HepG2 (cell line): ENCODE measurements at regions not wholly inside any gene's neighbourhood (a gene's known extent, or its start where the extent isn't known, plus 50 kb on each side); places are given as distances from the start of the nearest gene placed in this dataset.

Experiments used
- ATAC-seq: fragments of 200-7000 bp; cut with Tn5 transposase; 3 replicates; pipeline ENCODE4 v1.9.1; 2020; ENCODE audit warnings: mild to moderate bottlenecking, moderate library complexity
- BruUV-seq: library from RNA; stranded (reverse); fragments of 400-500 nt; replicated peaks from 2 replicates; lab custom pipeline; 2021; lab: Mats Ljungman, UMichigan
- CTCF ChIA-PET: fragments of 300-600 bp; formaldehyde crosslinking; extraction: SDS; loops from one replicate; lab custom pipeline; 2021; ENCODE audit warnings: low total read pairs, inconsistent platforms, low intra/inter-chr PET ratio; lab: Yijun Ruan, JAX
- POLR2A ChIA-PET: fragments of 350-600 bp; sonication (Branson Sonifier 250); formaldehyde crosslinking; loops from one replicate; lab custom pipeline; 2020; ENCODE audit warnings: antibody characterized with exemption, inconsistent platforms; lab: Yijun Ruan, JAX
- DNase-seq: peaks from one replicate; pipeline ENCODE4 v3.0.0-alpha.2; 2015; ENCODE audit warnings: low spot score
- FAIRE-seq: peaks from 3 replicates; lab custom pipeline; 2011; peaks lifted over from hg19 to GRCh38; lab: Jason Lieb, UNC
- H2AFZ ChIP-seq: one replicate; pipeline ENCODE4 v1.6.1; 2011; ENCODE audit warnings: low read length, inconsistent platforms
- H3K27ac ChIP-seq: fragments of 300-600 bp; 3 replicates; pipeline ENCODE4 v1.8.0; 2011; ENCODE audit warnings: mixed run types, mild to moderate bottlenecking, mixed read lengths, low read length, inconsistent platforms; ENCODE audit not compliant: insufficient read depth; ENCODE audit errors: extremely low read length
- H3K27me3 ChIP-seq, 2 experiments: fragments of 200-600 bp in 1 of 2; 2 replicates in 1 of 2; 3 replicates in 1 of 2; pipeline versions ENCODE4 v1.6.0 to v1.8.0; 2011; ENCODE audit warnings: low read length in 2 of 2, mild to moderate bottlenecking in 2 of 2, moderate library complexity in 2 of 2, inconsistent platforms in 1 of 2; ENCODE audit not compliant: insufficient read depth in 2 of 2, control insufficient read depth in 1 of 2
- H3K36me3 ChIP-seq, 2 experiments: fragments of 200-600 bp in 1 of 2; replicated peaks in 1 of 2; 2 replicates in 1 of 2; 3 replicates in 1 of 2; pipeline versions ENCODE4 v1.5.1 to v1.8.0; 2011; ENCODE audit warnings: low read length in 2 of 2, inconsistent platforms in 1 of 2; ENCODE audit not compliant: insufficient read depth in 2 of 2, control insufficient read depth in 1 of 2
- H3K4me1 ChIP-seq: 2 replicates; pipeline ENCODE4 v1.5.1; 2012; ENCODE audit warnings: low read length, inconsistent platforms; ENCODE audit not compliant: insufficient read depth
- H3K4me2 ChIP-seq: 2 replicates; pipeline ENCODE4 v1.6.0; 2011; ENCODE audit warnings: low read depth, low read length, inconsistent platforms
- H3K4me3 ChIP-seq, 3 experiments: fragments of 200-600 bp in 1 of 3; sonication (generic), shearing (Covaris generic) in 1 of 3; replicated peaks in 1 of 3; 2 replicates each; pipeline ENCODE4 v1.5.1; 2011 to 2016; ENCODE audit warnings: low read length in 3 of 3, inconsistent platforms in 2 of 3, low read depth in 2 of 3, mild to moderate bottlenecking in 2 of 3, control low read depth in 1 of 3, mixed read lengths in 1 of 3; ENCODE audit not compliant: insufficient read depth in 1 of 3
- H3K79me2 ChIP-seq: one replicate; pipeline ENCODE4 v1.6.1; 2011; ENCODE audit warnings: low read length, inconsistent platforms; ENCODE audit not compliant: insufficient read depth
- H3K9ac ChIP-seq: 2 replicates; pipeline ENCODE4 v1.6.0; 2011; ENCODE audit warnings: mild to moderate bottlenecking, low read depth, low read length, inconsistent platforms; ENCODE audit not compliant: insufficient read depth
- H3K9me3 ChIP-seq: 2 replicates; pipeline ENCODE4 v1.5.1; 2012; ENCODE audit warnings: mild to moderate bottlenecking, low read length
- H4K20me1 ChIP-seq: 2 replicates; pipeline ENCODE4 v1.6.0; 2011; ENCODE audit warnings: inconsistent platforms, mild to moderate bottlenecking, low read length, moderate library complexity; ENCODE audit not compliant: insufficient read depth
- BCL6 ChIP-seq: IDR thresholded peaks from 2 replicates; pipeline ENCODE4 v1.6.1; 2016; ENCODE audit warnings: missing genetic modification reagents, missing compliant biosample characterization
- GATAD2A ChIP-seq: IDR thresholded peaks from 2 replicates; pipeline ENCODE4 v1.6.1; 2016
- HNF4A ChIP-seq: sonication (generic); formaldehyde crosslinking; IDR thresholded peaks from 2 replicates; pipeline ENCODE4 v1.4.0; 2020; ENCODE audit warnings: missing genetic modification reagents
- HNF4G ChIP-seq, 2 experiments: sonication (generic) in 1 of 2; formaldehyde crosslinking in 1 of 2; IDR thresholded peaks; 2 replicates each; pipeline versions ENCODE4 v1.4.0 to v1.6.1; 2011 to 2020; ENCODE audit warnings: borderline replicate concordance in 2 of 2, low read depth in 2 of 2, mild to moderate bottlenecking in 2 of 2, low read length in 1 of 2, missing genetic modification reagents in 1 of 2, moderate library complexity in 1 of 2
- KAT8 ChIP-seq: IDR thresholded peaks from 2 replicates; pipeline ENCODE4 v1.6.1; 2016; ENCODE audit warnings: missing genetic modification reagents, missing compliant biosample characterization
- RFXAP ChIP-seq: sonication (generic); formaldehyde crosslinking; IDR thresholded peaks from 2 replicates; pipeline ENCODE4 v1.4.0; 2020; ENCODE audit warnings: missing genetic modification reagents, borderline replicate concordance
- ZBTB44 ChIP-seq: sonication (generic); formaldehyde crosslinking; IDR thresholded peaks from 2 replicates; pipeline ENCODE4 v1.4.0; 2020; ENCODE audit warnings: missing genetic modification reagents
- ZGPAT ChIP-seq: IDR thresholded peaks from 2 replicates; pipeline ENCODE4 v1.6.1; 2016; ENCODE audit warnings: mild to moderate bottlenecking
- ZMYM3 ChIP-seq: sonication (generic); formaldehyde crosslinking; IDR thresholded peaks from 2 replicates; pipeline ENCODE4 v1.5.1; 2020; ENCODE audit warnings: mild to moderate bottlenecking, missing genetic modification reagents
- ZNF331 ChIP-seq: sonication (generic); formaldehyde crosslinking; IDR thresholded peaks from 2 replicates; pipeline ENCODE4 v1.4.0; 2020; ENCODE audit warnings: missing genetic modification reagents
- ZNF644 ChIP-seq: IDR thresholded peaks from 2 replicates; pipeline ENCODE4 v1.6.1; 2016; ENCODE audit warnings: low read depth
- WGBS: methylation state at CpG from one replicate; pipeline ENCODE4 v1.1.6; 2017; ENCODE audit warnings: low lambda C conversion rate; 5-methylcytosine and 5-hydroxymethylcytosine counted together
- in situ Hi-C: cut with HindIII; loops from 2 replicates; pipeline ENCODE4 v1.10.0; 2017; ENCODE audit warnings: low pct_unique_long_range_greater_than_20kb; ENCODE audit not compliant: extremely low pct_ligation_motif_present
- intact Hi-C: fragments of 100-400 bp; cut with micrococcal nuclease; formaldehyde crosslinking; loops from one replicate; pipeline ENCODE4 v1.10.0; 2022; ENCODE audit not compliant: unreplicated experiment
- TF ChIP-seq, protein P1 (sequence below): sonication (generic); formaldehyde crosslinking; IDR thresholded peaks from 2 replicates; pipeline ENCODE4 v1.9.0; 2021; ENCODE audit warnings: mild to moderate bottlenecking, missing genetic modification reagents

- H4K20me1 ChIP-seq, result no peaks in the 10 kb centered on the region
- FAIRE-seq, result peak; percentile 97
- CTCF ChIA-PET, result no interaction called here
- TF ChIP-seq GATAD2A (CRISPR knock-in tag) (peak; percentile 86), ZNF331 (CRISPR knock-in tag) (peak; percentile 66; the same call in 1 of the 2 replicates), ZMYM3 (peak; percentile 64; the same call in 1 of the 2 replicates), ZNF644 (CRISPR knock-in tag) (0 out of 2 replicates have a peak, but pooled peaks have one; percentile 33), ZGPAT (CRISPR knock-in tag) (peak; percentile 27; the same call in 1 of the 2 replicates), RFXAP (CRISPR knock-in tag) (0 out of 2 replicates have a peak, but pooled peaks have one; percentile 19), BCL6 (CRISPR knock-in tag) (peak; percentile 35; the same call in 1 of the 2 replicates), HNF4A (CRISPR knock-in tag) (peak; percentile 95), ZBTB44 (CRISPR knock-in tag) (no peak), KAT8 (CRISPR knock-in tag) (0 out of 2 replicates have a peak, but pooled peaks have one; percentile 41), HNF4G (IDR thresholded peaks at IDR 0.05; ENCODE audit: borderline replicate concordance, low read depth, low read length) (peak; percentile 88), HNF4G (CRISPR knock-in tag; IDR thresholded peaks at IDR 0.05; ENCODE audit: borderline replicate concordance, low read depth) (peak; percentile 77)
- TF ChIP-seq, protein P1, sequence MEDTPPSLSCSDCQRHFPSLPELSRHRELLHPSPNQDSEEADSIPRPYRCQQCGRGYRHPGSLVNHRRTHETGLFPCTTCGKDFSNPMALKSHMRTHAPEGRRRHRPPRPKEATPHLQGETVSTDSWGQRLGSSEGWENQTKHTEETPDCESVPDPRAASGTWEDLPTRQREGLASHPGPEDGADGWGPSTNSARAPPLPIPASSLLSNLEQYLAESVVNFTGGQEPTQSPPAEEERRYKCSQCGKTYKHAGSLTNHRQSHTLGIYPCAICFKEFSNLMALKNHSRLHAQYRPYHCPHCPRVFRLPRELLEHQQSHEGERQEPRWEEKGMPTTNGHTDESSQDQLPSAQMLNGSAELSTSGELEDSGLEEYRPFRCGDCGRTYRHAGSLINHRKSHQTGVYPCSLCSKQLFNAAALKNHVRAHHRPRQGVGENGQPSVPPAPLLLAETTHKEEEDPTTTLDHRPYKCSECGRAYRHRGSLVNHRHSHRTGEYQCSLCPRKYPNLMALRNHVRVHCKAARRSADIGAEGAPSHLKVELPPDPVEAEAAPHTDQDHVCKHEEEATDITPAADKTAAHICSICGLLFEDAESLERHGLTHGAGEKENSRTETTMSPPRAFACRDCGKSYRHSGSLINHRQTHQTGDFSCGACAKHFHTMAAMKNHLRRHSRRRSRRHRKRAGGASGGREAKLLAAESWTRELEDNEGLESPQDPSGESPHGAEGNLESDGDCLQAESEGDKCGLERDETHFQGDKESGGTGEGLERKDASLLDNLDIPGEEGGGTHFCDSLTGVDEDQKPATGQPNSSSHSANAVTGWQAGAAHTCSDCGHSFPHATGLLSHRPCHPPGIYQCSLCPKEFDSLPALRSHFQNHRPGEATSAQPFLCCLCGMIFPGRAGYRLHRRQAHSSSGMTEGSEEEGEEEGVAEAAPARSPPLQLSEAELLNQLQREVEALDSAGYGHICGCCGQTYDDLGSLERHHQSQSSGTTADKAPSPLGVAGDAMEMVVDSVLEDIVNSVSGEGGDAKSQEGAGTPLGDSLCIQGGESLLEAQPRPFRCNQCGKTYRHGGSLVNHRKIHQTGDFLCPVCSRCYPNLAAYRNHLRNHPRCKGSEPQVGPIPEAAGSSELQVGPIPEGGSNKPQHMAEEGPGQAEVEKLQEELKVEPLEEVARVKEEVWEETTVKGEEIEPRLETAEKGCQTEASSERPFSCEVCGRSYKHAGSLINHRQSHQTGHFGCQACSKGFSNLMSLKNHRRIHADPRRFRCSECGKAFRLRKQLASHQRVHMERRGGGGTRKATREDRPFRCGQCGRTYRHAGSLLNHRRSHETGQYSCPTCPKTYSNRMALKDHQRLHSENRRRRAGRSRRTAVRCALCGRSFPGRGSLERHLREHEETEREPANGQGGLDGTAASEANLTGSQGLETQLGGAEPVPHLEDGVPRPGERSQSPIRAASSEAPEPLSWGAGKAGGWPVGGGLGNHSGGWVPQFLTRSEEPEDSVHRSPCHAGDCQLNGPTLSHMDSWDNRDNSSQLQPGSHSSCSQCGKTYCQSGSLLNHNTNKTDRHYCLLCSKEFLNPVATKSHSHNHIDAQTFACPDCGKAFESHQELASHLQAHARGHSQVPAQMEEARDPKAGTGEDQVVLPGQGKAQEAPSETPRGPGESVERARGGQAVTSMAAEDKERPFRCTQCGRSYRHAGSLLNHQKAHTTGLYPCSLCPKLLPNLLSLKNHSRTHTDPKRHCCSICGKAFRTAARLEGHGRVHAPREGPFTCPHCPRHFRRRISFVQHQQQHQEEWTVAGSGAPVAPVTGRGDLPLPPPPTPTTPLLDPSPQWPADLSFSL, result peak; percentile 73; the same call in 1 of the 2 replicates
These were observed 74.7 kb upstream of the ROBO2 start for GRCh38 chr3:76965122-76965725.

More at GRCh38 chr3:76965122-76965725, 74.7 kb upstream of the ROBO2 start:
- Histone ChIP-seq H3K27ac (peak overlapping the region; percentile 71), H3K4me3 (peak overlapping the region in 1 of 3 experiments; percentile 37; a peak in 1 of 6 replicates), H3K9me3 (no peaks in the 10 kb centered on the region), H3K9ac (no peak overlapping the region), H3K79me2 (no peaks in the 10 kb centered on the region), H3K36me3 (no peaks in the 10 kb centered on the region), H3K4me1 (peaks cover 30% of the 10 kb centered on the region), H3K4me2 (peak overlapping the region; percentile 75), H3K27me3 (no peaks in the 10 kb centered on the region), H2AFZ (peak overlapping the region; percentile 28)
- BruUV-seq, result no TSS peak
- POLR2A ChIA-PET, result no interaction called here
- ATAC-seq (peak; percentile 100), DNase-seq (peak; percentile 72)
- whole genome bisulfite sequencing, result 1% methylated on average over 4 of the region's 4 CpGs
- in situ Hi-C loops, result no loop called here
- intact Hi-C loops, result loop anchor here (1.0 to 2.0 kb wide), 2 partner anchors 8 to 16 kb away; no protein-coding TSS in a partner anchor
